ENCODE measurements at regions not wholly inside any gene's neighbourhood (a gene's known extent, or its start where the extent isn't known, plus 50 kb on each side); places are given as distances from the start of the nearest gene placed in this dataset.

DNA sequence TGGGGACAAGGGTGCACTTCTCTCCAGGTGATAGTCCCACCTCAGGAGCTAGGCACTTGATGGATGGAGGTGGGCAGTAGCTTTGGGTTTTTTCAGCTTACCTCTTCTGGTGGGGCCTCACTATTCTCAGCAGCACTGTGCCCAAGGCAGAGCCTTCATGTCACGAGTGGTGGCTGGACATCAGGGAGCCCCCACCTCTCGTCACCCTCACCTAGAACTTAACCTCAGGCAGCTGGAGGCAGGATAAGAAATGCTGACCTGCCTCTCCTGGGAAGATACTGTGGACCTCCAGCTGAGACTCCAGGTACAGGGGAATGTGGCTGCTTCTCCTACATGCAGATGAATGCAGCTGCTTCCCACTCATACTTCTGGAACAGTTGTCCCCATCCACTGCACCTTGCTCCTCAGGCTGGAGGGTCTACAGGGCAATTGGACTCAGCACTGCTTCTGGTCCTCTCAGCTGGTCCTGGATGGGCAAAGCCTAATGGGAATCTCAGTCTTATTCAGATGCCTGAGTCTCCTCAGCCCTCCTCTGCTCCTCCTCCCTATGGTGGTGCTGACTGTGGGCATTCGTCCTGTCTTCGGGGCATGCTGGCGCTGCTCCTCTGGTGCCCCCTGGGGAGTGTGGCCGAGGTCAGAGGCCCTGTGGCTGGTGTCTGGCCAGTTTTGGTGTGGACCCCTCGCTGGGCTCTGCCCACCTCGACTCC lies 129.9 kb downstream of the KLF13 start:
- DNase-seq (ENCODE audit: low read depth, low spot score), result no peak
- TF ChIP-seq MYC (IDR thresholded peaks at IDR 0.05; ENCODE audit: low read depth, low read length) (no peak), FOS (IDR thresholded peaks at IDR 0.05; ENCODE audit: borderline replicate concordance, insufficient read depth, low read length) (no peak), JUN (IDR thresholded peaks at IDR 0.05; ENCODE audit: borderline replicate concordance, insufficient read depth, insufficient read length, low read depth) (no peak), POLR2AphosphoS5 (IDR thresholded peaks at IDR 0.05; ENCODE audit: insufficient read depth, low read depth, low read length) (no peak), POLR2A (IDR thresholded peaks at IDR 0.05; ENCODE audit: low read depth, low read length) (no peak), EZH2 (IDR thresholded peaks at IDR 0.05; ENCODE audit: borderline replicate concordance, low read depth, low read length, severe bottlenecking) (no peak), GATA2 (IDR thresholded peaks at IDR 0.05; ENCODE audit: insufficient read depth, insufficient read length, low read depth, low read length) (no peak)
- TF ChIP-seq, protein P1, sequence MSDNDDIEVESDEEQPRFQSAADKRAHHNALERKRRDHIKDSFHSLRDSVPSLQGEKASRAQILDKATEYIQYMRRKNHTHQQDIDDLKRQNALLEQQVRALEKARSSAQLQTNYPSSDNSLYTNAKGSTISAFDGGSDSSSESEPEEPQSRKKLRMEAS (IDR thresholded peaks at IDR 0.05; ENCODE audit: insufficient read depth, insufficient read length), result no peak
- TF ChIP-seq, protein P2, sequence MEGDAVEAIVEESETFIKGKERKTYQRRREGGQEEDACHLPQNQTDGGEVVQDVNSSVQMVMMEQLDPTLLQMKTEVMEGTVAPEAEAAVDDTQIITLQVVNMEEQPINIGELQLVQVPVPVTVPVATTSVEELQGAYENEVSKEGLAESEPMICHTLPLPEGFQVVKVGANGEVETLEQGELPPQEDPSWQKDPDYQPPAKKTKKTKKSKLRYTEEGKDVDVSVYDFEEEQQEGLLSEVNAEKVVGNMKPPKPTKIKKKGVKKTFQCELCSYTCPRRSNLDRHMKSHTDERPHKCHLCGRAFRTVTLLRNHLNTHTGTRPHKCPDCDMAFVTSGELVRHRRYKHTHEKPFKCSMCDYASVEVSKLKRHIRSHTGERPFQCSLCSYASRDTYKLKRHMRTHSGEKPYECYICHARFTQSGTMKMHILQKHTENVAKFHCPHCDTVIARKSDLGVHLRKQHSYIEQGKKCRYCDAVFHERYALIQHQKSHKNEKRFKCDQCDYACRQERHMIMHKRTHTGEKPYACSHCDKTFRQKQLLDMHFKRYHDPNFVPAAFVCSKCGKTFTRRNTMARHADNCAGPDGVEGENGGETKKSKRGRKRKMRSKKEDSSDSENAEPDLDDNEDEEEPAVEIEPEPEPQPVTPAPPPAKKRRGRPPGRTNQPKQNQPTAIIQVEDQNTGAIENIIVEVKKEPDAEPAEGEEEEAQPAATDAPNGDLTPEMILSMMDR (IDR thresholded peaks at IDR 0.05; ENCODE audit: extremely low read depth in 1 of 2, insufficient read depth in 1 of 2, low read depth in 1 of 2, low read length in 2 of 2), result no peak
- Histone ChIP-seq H3K9me3 (replicated peaks; ENCODE audit: control insufficient read depth, insufficient read depth, low read length) (no peaks in the 10 kb centered on the region), H3K4me2 (ENCODE audit: insufficient read depth, low read length) (no peak overlapping the region), H3K9me1 (replicated peaks; ENCODE audit: control insufficient read depth, extremely low read depth, insufficient read depth, low read length) (no peaks in the 10 kb centered on the region), H4K20me1 (replicated peaks; ENCODE audit: control insufficient read depth, extremely low read depth, insufficient read depth, low read length) (no peaks in the 10 kb centered on the region), H3K27ac (ENCODE audit: insufficient read depth, low read depth, low read length) (no peak overlapping the region), H3K9ac (replicated peaks; ENCODE audit: extremely low read depth, insufficient read depth, low read length) (no peak overlapping the region), H2AFZ (ENCODE audit: low read depth, low read length) (no peak overlapping the region), H3K4me1 (ENCODE audit: control insufficient read depth, extremely low read depth, insufficient read depth, low read length) (no peaks in the 10 kb centered on the region), H3K4me3 (replicated peaks in 1 of 3; ENCODE audit: insufficient read depth in 1 of 3, low read depth in 1 of 3, low read length in 3 of 3) (no peak overlapping the region), H3K36me3 (ENCODE audit: control insufficient read depth in 2 of 2, extremely low read depth in 1 of 2, insufficient read depth in 2 of 2, low read length in 2 of 2) (no peaks in the 10 kb centered on the region), H3K27me3 (ENCODE audit: control insufficient read depth in 2 of 2, insufficient read depth in 2 of 2, low read length in 2 of 2) (peaks cover 0 to 6% of the 10 kb centered on the region in 2 experiments), H3K79me2 (ENCODE audit: control insufficient read depth, insufficient read depth, low read length) (no peaks in the 10 kb centered on the region)
- CTCF ChIA-PET, result no interaction called here
- no TSS peak for BruUV-seq (replicated peaks)
- no peak for FAIRE-seq
- intact Hi-C loops (cut with micrococcal nuclease) (no loop called here), dilution Hi-C loops (cut with MboI; ENCODE audit: extremely low pct_ligation_motif_present, low sequenced_read_pairs) (no loop called here)
- POLR2A ChIA-PET, result no interaction called here

Measured in endothelial cell of umbilical vein (primary cell).